ENCODE measurements at regions not wholly inside any gene's neighbourhood (a gene's known extent, or its start where the extent isn't known, plus 50 kb on each side); places are given as distances from the start of the nearest gene placed in this dataset.

DNA sequence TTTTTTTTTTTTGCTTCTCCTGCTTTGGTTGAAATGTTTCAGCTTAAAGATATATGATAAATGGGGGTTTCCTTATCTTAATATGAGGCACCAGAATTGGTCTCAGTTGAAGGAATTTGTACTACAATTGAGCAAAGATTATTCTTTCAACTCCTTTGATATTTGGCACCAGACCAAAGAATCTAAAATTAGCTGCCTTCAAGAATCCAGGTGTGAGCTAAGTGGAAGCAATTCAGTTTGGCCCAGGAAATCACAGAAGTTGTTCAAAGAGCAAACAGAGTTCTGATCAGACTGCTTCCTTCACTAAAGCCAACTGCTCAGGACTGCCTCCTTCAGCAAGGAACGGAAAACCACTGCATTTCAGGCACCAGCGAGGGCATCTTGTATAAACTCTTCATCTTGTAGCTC is 68.3 kb upstream of the BCAR3 start:
- TF ChIP-seq, protein P1, sequence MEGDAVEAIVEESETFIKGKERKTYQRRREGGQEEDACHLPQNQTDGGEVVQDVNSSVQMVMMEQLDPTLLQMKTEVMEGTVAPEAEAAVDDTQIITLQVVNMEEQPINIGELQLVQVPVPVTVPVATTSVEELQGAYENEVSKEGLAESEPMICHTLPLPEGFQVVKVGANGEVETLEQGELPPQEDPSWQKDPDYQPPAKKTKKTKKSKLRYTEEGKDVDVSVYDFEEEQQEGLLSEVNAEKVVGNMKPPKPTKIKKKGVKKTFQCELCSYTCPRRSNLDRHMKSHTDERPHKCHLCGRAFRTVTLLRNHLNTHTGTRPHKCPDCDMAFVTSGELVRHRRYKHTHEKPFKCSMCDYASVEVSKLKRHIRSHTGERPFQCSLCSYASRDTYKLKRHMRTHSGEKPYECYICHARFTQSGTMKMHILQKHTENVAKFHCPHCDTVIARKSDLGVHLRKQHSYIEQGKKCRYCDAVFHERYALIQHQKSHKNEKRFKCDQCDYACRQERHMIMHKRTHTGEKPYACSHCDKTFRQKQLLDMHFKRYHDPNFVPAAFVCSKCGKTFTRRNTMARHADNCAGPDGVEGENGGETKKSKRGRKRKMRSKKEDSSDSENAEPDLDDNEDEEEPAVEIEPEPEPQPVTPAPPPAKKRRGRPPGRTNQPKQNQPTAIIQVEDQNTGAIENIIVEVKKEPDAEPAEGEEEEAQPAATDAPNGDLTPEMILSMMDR (IDR thresholded peaks at IDR 0.05) = peak in 4 of 6 experiments; percentile 51 to 67 (median 56)
- TF ChIP-seq POLR2A (IDR thresholded peaks at IDR 0.05) = no peak
